K562 (cell line): ENCODE measurements at regions not wholly inside any gene's neighbourhood (a gene's known extent, or its start where the extent isn't known, plus 50 kb on each side); places are given as distances from the start of the nearest gene placed in this dataset.

Source experiments
- CTCF ChIP-seq, 3 experiments: IDR thresholded peaks in 2 of 3; conservative IDR thresholded peaks in 1 of 3; 2 replicates each; pipeline ENCODE4 v1.5.1; 2011 to 2012; ENCODE audit warnings: low read length in 3 of 3, mild to moderate bottlenecking in 3 of 3, control low read depth in 2 of 3, improper control_type of control experiment in 1 of 3, inconsistent platforms in 1 of 3, low read depth in 1 of 3, mixed read lengths in 1 of 3, moderate library complexity in 1 of 3; ENCODE audit not compliant: insufficient read depth in 2 of 3
- EZH2 ChIP-seq: IDR thresholded peaks from 2 replicates; pipeline ENCODE4 v1.6.1; 2012; ENCODE audit warnings: low read depth, mild to moderate bottlenecking, inconsistent platforms, low read length, borderline replicate concordance
- FOXJ3 ChIP-seq: sonication (generic); formaldehyde crosslinking; IDR thresholded peaks from 2 replicates; pipeline ENCODE4 v1.4.0; 2020; ENCODE audit warnings: mild to moderate bottlenecking, missing genetic modification reagents
- GABPA ChIP-seq: fragments of 200-800 bp; sonication (Bioruptor generic); conservative IDR thresholded peaks from 2 replicates; pipeline ENCODE4 v1.6.1; 2016; ENCODE audit warnings: low read depth, missing genetic modification characterization, missing compliant biosample characterization
- GABPB1 ChIP-seq: sonication (generic); formaldehyde crosslinking; IDR thresholded peaks from 2 replicates; pipeline ENCODE4 v1.8.0; 2022; ENCODE audit warnings: mild to moderate bottlenecking, missing genetic modification reagents
- MXI1 ChIP-seq: IDR thresholded peaks from 2 replicates; pipeline ENCODE4 v1.6.1; 2011; ENCODE audit warnings: low read depth, mild to moderate bottlenecking, improper control_type of control experiment, low read length
- MYC ChIP-seq, 2 experiments: fragments of 250-450 bp in 1 of 2; sonication (Bioruptor Pico) in 1 of 2; IDR thresholded peaks; 2 replicates each; pipeline versions ENCODE4 v1.5.1 to v1.6.1; 2012 to 2021; ENCODE audit warnings: low read depth in 2 of 2, borderline replicate concordance in 1 of 2, improper control_type of control experiment in 1 of 2, low read length in 1 of 2, mild to moderate bottlenecking in 1 of 2, moderate library complexity in 1 of 2
- SIN3A ChIP-seq, 2 experiments: fragments of 150-350 bp in 1 of 2; IDR thresholded peaks; 2 replicates each; pipeline ENCODE4 v1.6.1; 2011 to 2016; ENCODE audit warnings: borderline replicate concordance in 2 of 2, low read depth in 2 of 2, low read length in 2 of 2, mild to moderate bottlenecking in 2 of 2, moderate library complexity in 2 of 2; ENCODE audit not compliant: control insufficient read depth in 1 of 2
- SMC3 ChIP-seq: conservative IDR thresholded peaks from 2 replicates; pipeline ENCODE4 v1.6.1; 2011; ENCODE audit warnings: low read depth, low read length, improper control_type of control experiment; ENCODE audit not compliant: insufficient read depth
- ZFX ChIP-seq: sonication (generic); formaldehyde crosslinking; IDR thresholded peaks from 2 replicates; pipeline ENCODE4 v1.8.0; 2022; ENCODE audit warnings: mild to moderate bottlenecking, missing genetic modification reagents, moderate library complexity
- ZKSCAN8 ChIP-seq: fragments of 200-800 bp; sonication (Bioruptor generic); IDR thresholded peaks from 2 replicates; pipeline ENCODE4 v1.6.1; 2016; ENCODE audit warnings: missing genetic modification characterization, missing compliant biosample characterization
- ZNF316 ChIP-seq: fragments of 450-650 bp; IDR thresholded peaks from 2 replicates; pipeline ENCODE4 v1.6.1; 2016
- TF ChIP-seq, protein P1 (sequence below): fragments of 250-450 bp; sonication (Bioruptor Pico); IDR thresholded peaks from 2 replicates; pipeline ENCODE4 v1.4.0; 2020; ENCODE audit warnings: mild to moderate bottlenecking, moderate library complexity

GRCh38 chr9:90970608-90971007 is 169.0 kb downstream of the SYK start:
- TF ChIP-seq, protein P1, sequence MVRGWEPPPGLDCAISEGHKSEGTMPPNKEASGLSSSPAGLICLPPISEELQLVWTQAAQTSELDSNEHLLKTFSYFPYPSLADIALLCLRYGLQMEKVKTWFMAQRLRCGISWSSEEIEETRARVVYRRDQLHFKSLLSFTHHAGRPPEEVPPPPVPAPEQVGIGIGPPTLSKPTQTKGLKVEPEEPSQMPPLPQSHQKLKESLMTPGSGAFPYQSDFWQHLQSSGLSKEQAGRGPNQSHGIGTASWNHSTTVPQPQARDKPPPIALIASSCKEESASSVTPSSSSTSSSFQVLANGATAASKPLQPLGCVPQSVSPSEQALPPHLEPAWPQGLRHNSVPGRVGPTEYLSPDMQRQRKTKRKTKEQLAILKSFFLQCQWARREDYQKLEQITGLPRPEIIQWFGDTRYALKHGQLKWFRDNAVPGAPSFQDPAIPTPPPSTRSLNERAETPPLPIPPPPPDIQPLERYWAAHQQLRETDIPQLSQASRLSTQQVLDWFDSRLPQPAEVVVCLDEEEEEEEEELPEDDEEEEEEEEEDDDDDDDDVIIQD (CRISPR knock-in tag), result no peak
- TF ChIP-seq ZFX (CRISPR knock-in tag) (no peak), FOXJ3 (CRISPR knock-in tag) (no peak), EZH2 (no peak), SMC3 (no peak), ZNF316 (no peak), GABPA (tag) (no peak), SIN3A (IDR thresholded peaks at IDR 0.05; ENCODE audit: borderline replicate concordance in 2 of 2, control insufficient read depth in 1 of 2, low read depth in 2 of 2, low read length in 2 of 2) (no peak), MYC (IDR thresholded peaks at IDR 0.05; ENCODE audit: low read depth, low read length) (no peak), MYC (CRISPR knock-in tag; IDR thresholded peaks at IDR 0.05; ENCODE audit: borderline replicate concordance, low read depth) (no peak), CTCF (IDR thresholded peaks at IDR 0.05 in 2 of 3, conservative IDR thresholded peaks at IDR 0.05 in 1 of 3; ENCODE audit: insufficient read depth in 2 of 3, low read depth in 1 of 3, low read length in 3 of 3) (no peak), GABPB1 (no peak), ZKSCAN8 (CRISPR knock-in tag) (no peak), MXI1 (no peak)
